Mammary epithelial cell (primary cell): ENCODE measurements at regions not wholly inside any gene's neighbourhood (a gene's known extent, or its start where the extent isn't known, plus 50 kb on each side); places are given as distances from the start of the nearest gene placed in this dataset.

Experiments used
- CTCF ChIP-seq, 2 donors: IDR thresholded peaks in 1 of 2; conservative IDR thresholded peaks in 1 of 2; 2 replicates each; pipeline ENCODE4 v1.5.1; 2011 to 2012; ENCODE audit warnings: inconsistent platforms in 2 of 2, low read length in 2 of 2, mild to moderate bottlenecking in 2 of 2, control low read depth in 1 of 2, low read depth in 1 of 2; ENCODE audit not compliant: insufficient read depth in 1 of 2; ENCODE audit errors: extremely low read depth in 1 of 2
- EZH2 ChIP-seq: IDR thresholded peaks from 2 replicates; pipeline ENCODE4 v1.6.1; 2012; ENCODE audit warnings: low read length, inconsistent platforms, borderline replicate concordance

- TF ChIP-seq CTCF (conservative IDR thresholded peaks at IDR 0.05 in 1 of 2, IDR thresholded peaks at IDR 0.05 in 1 of 2; ENCODE audit: extremely low read depth in 1 of 2, insufficient read depth in 1 of 2, low read depth in 1 of 2, low read length in 2 of 2) (no peak), EZH2 (no peak)
Observed at GRCh38 chr3:159796226-159796625, 192.4 kb upstream of the IL12A start.
